ENCODE measurements at regions not wholly inside any gene's neighbourhood (a gene's known extent, or its start where the extent isn't known, plus 50 kb on each side); places are given as distances from the start of the nearest gene placed in this dataset.
"Not testable (repeated sequence)": the region's sequence is repeated elsewhere in the genome, so short reads cannot be mapped to it uniquely, and the experiment has no call there.

DNA sequence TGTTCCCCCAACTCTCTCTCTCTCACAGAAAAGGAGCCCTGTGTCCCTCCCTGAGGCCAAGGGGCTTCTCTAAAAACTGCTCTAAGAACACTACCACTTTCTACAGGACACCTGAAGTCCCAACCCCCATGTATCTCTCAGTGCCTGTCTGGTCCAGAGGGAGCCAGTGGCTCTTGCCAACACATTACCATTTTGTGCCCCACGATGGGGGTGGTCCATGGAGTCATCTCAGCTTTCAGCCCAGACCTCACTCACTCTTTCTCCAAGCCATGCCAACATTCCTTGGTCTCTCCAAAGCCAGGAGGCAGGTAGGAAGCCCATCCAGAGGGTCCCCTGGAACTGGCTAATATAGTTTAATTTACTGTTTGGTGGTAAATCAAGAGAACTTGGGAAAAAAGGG, 962.1 kb upstream of the DEFB115 start:
- DNase-seq (ENCODE audit: low spot score), result peak; percentile 28

DNA sequence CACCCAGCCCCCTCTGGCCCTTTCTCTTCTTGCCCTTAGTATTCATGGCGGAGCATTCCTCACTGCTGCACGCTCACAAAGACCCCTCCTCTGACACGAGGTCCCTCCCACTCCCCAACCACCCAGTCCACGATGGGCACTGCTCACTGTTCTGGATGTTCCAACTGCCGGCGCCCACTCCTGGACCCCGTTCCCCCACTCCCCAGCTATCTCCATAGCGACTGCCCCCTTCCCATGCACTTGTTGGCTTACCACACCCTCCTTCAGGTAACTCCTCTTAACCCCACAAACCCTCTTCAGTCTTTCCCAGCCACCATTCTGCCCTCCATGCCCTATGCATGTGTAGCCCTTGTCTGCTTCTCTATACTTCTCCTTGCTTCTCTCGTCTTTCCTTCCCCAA, 961.5 kb upstream of the DEFB115 start:
- DNase-seq (ENCODE audit: low spot score), result peak; percentile 35

DNA sequence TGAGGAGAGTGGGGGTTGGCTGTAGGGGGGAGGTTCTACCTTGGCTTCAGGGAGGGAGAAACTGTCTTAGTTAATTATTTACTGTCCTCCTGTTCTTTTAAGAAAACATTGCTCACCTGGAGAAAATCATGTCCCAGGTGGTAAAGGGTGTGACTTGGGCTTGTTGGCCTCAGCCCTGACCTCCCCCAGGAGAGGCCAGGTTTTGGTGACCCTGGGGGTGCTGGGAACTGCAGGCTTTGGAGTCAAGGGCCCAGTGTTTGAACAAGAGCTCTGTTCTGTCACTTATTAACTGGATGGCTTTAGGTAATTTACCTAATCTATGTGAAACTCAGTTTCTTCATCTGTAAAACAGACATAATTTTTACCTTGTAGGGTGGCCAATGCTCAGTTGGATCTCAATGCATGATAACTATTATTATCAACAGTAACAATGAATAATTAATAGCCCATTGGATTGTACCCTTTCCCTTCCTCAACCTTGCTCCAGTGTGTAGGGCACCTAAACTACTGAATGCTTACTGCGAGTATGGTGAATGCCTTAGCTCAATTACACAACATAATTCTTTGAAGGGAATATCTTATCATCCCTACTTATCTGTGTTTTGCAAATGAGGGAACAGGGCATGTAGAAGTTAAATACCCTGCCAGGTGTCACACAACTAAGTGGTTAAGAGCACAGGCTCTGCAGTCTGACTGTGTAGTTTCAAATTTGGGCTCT, 959.4 kb upstream of the DEFB115 start:
- peak; percentile 2 for DNase-seq (ENCODE audit: low spot score)

DNA sequence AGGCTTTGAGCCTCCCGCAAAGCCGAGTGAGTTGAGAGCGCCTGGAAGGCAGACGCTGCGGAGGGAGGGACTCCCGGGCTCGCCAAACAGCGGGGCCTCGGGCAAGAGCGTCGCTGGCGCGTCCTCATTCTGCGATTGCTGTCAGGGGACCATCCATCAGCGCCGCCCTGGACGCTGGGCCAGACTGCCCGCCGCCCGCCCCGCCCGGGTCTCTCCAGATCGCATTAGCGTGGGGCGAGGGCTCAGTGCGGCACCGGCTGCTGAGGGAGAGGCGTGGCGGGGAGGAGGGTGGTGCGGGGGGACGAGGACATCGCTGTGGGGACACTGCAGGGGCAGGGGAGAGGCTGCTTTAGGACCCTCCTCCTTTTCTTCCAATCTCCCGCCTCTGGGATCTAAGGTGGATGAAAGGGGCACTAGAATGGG, 957.2 kb upstream of the DEFB115 start:
- DNase-seq (ENCODE audit: low spot score), result peak; percentile 85

DNA sequence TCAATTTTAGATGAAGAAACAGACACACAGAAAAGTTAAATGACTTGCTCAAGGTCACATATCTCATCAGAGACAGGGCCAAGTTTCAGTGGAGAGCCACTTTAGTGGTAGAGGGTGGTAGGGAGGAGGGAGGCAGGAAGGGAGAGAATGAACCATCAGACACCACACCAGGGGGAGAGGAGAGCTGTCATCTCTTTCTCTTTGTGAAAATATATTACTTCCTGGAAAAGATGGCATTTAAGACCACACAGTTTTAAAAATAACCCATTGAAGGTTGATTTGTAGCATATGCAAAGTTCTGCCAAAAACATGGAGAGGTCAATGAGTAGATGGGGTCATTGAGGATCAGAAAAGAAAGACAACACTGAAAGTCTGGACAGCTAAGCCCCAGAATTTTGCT, 954.7 kb upstream of the DEFB115 start:
- not testable (repeated sequence) for DNase-seq (ENCODE audit: low spot score)

DNA sequence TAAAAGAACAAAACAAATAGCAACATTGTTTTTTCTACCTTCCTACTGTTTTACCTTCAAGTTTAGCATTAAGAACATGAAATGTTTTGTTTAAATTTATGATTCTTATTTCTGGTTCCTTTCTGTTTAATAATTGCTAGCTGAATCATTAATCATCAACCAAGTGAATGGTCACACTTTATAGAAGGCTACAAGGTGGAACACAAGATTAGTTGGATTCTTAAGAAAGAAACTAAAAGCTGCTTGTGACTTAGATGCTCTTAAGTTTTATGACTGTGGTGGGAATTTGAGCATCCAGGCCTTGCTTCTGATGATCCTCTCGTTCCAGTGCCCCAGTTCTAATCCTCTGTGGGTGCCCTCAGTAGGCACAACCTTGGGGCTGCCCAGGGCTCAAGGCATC, 947.5 kb upstream of the DEFB115 start:
- DNase-seq (ENCODE audit: low spot score), result not testable (repeated sequence)

DNA sequence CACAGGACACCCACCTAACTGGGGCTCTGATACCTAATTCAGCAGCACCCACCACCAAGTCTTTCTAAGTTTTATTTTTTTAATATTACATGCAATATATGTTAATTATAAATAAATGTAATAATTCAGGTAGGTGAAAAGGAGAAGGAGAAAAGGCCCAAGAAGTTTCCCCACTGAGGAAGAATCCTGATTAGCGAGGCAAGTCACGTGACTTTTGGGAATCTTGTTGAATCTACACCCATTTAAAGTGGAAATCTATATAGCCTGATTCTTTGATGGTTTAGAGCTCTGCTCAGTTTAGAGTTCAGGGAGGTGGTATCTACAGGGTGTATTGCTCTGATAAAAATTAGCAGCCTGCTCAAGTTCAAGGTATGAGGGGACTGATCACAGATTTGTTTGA, 947.1 kb upstream of the DEFB115 start:
- DNase-seq (ENCODE audit: low spot score), result not testable (repeated sequence)

DNA sequence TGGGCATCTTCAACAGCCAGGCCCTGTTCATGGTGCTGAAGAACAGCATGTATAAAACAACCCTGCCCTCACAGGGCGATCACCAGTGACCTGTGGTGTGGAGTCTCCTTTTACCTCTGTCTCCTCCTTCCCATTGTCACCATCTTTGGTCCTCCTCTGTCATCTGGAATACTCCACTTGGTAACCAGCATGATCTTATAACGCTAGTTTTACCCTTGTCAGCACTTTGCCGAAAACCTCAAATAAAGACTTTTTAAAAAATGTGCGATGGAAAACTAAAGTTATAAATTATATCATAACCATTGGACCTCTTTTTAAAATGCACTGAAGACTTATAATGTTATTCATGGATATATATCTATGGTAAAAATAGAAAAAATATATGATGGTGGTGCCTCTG, 945.2 kb upstream of the DEFB115 start:
- DNase-seq (ENCODE audit: low spot score), result not testable (repeated sequence)

DNA sequence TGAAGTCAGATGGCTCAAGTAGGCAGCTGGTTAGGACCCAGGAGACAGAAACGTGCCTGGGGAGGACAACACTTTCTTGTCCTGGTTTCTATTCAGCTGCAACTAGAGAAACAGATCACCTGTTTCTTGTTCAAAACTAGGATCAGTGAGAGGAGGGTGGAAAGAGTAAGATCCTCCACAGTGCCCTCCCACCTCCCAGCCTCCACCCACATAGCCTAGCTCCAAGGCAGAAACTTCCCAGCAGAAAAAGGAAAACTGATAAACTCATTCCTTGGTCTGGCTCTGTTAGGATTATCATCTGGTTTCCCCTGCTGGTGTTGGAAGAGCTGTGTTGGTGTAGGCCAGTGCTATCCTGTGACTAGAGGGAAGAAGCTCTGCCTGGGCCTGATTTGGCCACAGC, 943.8 kb upstream of the DEFB115 start:
- DNase-seq (ENCODE audit: low spot score), result not testable (repeated sequence)

DNA sequence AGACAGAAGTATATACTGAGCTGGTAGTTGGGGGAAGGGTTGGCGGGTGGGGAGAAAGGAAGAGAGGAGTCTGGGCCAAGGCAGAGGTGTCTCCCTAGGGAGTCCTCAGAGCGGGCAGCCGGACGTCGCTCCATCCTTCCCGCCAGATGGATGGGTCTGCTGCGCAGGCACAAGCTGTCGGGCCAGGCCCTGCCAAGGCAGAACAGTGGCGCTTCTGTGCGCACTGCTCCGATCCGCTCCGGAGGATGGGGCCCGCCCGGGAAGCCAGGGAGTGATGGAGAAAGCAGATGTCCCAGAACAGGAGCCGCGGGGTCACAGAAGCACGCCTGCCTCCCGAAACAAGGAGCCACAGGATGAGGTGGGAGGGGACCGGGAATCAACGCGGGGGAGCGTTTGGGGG, 941.4 kb upstream of the DEFB115 start:
- not testable (repeated sequence) for DNase-seq (ENCODE audit: low spot score)

DNA sequence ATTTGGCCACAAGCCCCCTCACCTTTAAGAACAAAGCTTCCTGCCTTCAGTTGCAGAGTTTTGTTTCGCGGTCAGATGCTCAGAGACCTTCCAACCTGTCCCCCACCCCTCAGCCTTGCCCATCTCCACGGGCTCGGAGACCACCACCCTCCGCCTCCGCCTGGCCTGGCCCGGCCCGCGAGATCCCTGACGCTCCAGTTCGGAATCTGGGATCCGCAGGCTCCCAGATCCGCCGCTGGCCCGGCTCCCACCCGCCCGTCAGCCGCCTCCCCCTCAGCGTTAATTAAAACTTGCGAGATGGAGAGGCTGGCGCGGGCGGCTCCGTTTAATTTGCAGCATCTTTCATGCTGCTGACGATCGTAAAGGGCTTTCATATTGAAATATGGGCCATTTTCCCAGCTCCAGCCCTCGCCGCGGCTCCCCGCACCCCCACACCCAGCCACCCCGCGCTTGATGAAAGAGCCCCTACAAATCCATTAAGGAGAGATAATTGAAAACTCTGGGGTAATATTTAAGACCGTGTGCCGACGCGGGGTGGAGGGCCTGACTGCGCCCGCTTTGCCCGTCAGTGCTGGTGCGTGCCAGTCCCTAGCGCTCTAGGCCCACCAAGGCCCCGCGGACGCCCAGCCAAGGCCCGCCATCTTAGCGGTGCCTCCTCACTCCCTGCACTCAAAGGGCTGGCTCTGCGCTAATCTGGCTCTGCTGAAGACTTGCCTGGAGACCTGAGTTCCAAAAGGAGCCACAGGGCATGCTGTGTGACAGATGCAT, 940.7 kb upstream of the DEFB115 start:
- not testable (repeated sequence) for DNase-seq (ENCODE audit: low spot score)

DNA sequence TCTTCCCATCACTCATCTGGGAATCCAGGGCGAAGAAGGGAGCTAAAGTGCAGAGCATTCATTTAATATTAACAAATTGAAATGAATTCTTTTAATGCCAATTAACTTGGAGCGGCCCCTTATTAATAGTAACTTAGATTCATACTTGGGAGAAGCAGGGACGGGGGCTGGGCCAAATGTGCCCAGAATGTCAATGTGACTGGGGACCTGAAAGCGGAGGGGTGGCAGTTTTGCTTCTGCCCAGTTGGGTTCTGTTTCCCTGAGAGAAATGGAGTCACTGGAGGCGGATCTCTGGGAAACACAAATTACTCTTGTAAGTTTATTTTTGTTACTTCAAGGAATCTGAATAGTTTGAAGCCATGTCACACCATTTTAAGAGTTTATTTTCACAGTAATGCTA, 923.7 kb upstream of the DEFB115 start:
- DNase-seq (ENCODE audit: low spot score), result not testable (repeated sequence)

DNA sequence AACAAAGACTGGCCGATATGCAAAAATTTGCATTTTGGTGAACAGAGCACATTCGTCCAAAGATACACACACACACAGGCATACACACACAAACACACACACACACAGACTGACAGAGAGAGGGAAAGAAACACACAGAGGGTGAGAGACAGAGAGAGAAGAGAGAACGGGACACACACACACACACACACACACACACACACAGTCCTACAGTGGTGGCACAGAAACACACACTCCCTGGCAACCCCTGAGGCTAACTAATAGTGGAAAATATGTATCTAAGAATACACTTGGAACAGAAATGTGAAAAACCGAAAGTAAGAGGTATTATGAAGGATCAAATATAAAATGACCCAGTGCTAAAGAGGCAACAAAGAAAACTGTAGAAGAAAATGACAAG, 919.9 kb upstream of the DEFB115 start:
- not testable (repeated sequence) for DNase-seq (ENCODE audit: low spot score)

DNA sequence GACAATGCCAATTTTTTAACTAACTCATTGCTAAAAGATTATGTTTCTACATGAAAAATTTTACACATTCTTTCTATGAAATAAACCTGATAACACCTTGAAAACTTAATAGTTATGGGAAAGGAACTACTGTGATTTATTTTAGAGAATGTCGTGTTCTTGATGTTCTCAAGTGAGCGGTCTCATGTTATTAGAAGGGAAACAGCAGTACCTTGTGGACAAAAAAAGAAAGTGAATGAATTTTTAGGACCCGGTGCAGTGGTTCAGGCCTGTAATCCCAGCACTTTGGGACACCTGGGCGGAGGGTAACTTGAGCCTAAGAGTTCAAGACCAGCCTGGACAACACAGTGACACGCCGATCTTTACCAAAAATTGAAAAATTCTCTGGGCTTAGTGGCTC, 908.5 kb upstream of the DEFB115 start:
- not testable (repeated sequence) for DNase-seq (ENCODE audit: low spot score)

DNA sequence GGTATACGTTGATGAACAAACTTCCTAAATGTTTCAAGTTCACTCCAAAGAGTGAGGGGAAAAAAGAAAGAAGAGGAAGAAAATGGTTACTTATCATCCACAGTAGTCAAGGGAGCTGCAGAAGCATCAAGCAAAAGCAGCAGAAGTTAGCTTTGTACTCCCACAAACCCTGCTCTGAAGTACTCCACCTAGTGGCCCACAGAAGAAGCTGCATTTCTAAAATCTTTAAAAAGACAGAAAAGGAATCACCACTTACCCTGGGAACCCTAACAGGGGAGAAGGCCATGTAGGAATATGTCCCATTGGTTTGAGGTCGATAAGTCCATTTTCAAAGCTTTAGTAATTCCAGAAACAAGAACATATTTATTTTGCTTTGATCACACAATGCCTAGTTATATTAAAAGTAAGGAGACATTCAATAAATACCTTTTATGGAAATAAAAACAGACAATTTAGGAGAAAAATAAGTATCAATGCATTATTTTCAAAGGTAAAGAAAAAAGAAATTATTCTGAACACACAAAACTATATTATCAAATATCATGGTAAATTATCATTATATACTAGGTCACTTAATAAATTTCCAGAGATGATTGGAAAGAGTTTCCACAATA, 900.5 kb upstream of the DEFB115 start:
- not testable (repeated sequence) for DNase-seq (ENCODE audit: low spot score)

DNA sequence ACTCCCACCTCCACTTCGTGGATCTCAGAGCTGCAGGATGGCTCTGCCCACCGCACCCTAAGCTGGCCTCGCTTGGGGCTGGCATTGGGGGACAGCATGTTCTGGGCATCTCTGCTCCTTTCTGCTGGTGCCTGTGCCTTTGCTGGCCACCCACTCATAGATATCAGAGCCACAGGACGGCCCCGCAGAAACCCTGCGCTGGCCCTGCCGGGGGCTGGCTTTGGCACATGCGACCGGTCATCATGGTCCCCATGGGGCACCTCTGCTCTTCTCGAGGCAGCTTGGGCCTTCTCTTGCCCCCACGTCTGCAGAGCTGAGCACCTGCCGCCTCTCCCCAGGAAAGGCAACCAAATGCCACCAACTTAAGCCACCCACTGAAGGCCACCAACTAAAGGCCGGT, 895.7 kb upstream of the DEFB115 start:
- not testable (repeated sequence) for DNase-seq (ENCODE audit: low spot score)

DNA sequence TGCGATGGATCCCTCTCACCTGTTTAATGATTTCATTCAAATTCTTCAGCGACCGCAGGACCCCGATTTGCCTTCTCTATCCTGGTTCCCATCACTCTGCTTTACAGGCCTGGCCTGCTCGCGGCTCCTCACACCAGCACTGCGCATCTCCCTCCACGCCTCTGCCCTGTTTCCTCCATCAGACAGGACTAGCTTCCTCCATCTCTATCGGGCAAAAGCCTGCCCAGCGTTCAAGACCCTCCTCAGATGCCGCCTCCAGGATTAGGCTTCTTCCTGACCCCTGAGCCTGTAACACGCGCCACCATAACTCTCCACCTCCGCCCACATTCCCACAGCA, 881.1 kb upstream of the DEFB115 start:
- not testable (repeated sequence) for DNase-seq (ENCODE audit: low spot score)

DNA sequence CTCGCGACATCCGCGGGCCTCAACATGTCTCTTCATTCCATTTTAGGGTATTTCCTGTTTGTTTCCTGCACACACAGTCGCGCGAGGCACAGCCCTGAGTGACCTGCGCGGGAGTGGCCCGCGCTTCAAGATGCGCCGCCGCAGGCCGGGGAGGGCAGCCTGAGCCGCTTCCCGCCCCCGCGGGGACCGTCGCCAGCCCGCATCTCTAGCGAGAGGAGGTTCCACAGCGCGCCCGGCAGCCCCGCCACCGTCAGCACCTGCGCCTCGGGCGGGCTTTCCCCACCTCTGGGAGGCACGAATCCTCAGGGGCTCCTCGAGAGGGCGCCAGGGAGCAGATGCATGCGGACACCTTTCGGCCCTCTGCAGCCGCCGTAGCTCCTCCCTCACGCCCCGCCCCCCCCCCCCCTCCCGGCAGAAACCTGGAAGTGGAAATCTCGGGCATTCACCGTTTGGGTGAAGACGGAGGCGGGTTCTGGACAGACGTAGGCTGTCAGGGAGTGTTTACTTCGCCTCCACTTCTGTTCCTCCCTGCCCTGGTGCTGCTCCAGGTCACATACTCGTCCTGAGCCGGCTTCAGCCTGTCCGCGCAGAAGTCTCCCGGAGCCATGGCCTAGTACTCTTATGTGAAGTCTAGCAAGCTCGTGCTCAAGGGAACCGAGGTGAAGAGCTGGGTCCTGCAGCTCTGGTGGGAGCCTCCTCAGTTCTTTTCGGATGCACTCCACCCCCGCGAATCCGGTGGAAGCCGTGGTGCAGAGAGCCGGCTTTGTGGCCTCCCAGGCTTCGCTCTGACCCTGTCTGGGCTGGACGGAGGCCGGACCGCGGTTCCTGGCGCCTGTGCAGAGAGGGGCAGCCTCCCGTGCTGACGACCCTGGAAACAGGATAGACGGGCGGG, 880.5 kb upstream of the DEFB115 start:
- DNase-seq (ENCODE audit: low spot score), result peak; percentile 90

DNA sequence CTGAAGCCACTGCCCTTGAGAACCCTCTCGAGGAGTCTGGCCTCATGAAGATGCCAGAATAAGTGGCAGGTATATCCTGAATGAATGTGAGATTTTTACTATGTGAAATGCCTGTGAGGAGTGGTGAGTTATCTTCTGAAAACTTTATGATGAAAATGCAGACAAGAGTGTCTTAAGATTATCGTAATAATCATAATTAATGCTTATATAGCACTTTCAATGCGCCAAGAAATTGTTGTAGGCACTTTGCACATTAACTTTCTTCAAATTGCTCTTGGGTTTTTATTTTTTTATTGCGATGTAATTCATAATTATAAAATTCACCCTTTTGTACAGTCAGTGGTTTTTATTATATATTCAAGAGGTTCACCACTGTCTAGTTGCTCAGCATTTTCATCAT, 879.1 kb upstream of the DEFB115 start:
- DNase-seq (ENCODE audit: low spot score), result not testable (repeated sequence)

DNA sequence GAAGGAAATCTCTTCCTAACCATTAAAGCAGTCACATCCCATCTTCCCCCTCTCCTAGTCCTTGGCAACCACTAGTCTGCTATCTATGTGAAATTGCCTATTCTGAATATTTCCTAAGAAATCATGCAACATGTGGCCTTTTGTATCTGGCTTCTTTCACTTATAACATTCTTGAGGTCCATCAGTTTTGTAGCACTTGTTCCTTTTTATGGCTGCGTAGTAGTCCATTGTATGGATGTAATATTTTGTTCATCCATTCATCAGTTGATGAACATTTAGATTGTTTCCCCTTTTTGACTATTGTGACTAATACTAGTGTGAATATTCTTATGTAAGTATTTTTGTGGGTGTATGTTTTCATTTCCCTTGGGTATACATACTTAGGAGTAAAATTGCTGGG, 878.7 kb upstream of the DEFB115 start:
- DNase-seq (ENCODE audit: low spot score), result not testable (repeated sequence)

DNA sequence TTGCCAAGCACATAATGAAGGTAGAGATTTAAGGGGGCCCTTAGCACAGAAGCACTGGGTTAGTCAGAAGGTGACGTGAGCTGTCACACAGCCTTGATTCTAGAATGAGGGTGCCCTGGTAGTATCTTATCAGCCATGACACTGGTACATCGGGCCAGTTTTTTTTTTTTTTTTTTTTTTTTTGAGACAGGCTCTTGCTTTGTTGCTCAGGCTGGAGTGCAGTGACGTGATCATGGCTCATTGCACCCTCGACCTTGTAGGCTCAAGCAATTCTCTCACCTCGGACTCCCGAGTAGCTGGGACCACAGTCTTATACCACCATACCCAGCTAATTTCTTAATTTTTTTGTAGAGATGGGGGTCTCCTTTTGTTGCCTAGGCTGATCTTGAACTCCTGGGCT, 872.6 kb upstream of the DEFB115 start:
- not testable (repeated sequence) for DNase-seq (ENCODE audit: low spot score)
